GM12864 (cell line): ENCODE measurements at regions not wholly inside any gene's neighbourhood (a gene's known extent, or its start where the extent isn't known, plus 50 kb on each side); places are given as distances from the start of the nearest gene placed in this dataset.

Experiments used
- DNase-seq: peaks from one replicate; pipeline ENCODE4 v3.0.0-alpha.2; 2011; ENCODE audit warnings: low read depth
- H3K4me3 ChIP-seq: 2 replicates; pipeline ENCODE4 v1.5.1; 2011; ENCODE audit warnings: mild to moderate bottlenecking, low read depth, low read length, control low read depth
- TF ChIP-seq, protein P1 (sequence below): IDR thresholded peaks from 2 replicates; pipeline ENCODE4 v1.5.1; 2011; ENCODE audit warnings: low read depth, mild to moderate bottlenecking, moderate library complexity, low read length, control low read depth, inconsistent platforms; ENCODE audit errors: missing control alignments

DNA sequence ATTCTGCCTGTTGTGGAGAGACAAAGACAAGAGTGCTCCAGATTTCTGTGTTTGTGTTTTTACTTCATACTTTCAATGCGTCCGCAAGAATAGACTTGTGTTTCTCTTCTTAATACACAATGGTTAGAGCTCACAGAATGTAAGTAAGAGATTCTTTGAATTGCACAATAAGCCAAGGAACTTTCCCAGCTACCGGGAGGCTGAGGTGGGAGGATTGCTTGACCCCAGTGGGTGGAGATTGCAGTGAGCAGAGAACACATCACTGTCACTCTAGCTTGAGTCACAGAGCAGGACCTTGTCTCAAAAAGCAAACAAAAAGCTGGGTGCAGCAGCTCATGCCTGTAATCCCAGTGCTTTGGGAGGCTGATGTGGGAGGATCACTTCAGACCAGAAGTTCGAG, 250.7 kb upstream of the MYO3A start:
- no peak overlapping the region for H3K4me3 ChIP-seq
- TF ChIP-seq, protein P1, sequence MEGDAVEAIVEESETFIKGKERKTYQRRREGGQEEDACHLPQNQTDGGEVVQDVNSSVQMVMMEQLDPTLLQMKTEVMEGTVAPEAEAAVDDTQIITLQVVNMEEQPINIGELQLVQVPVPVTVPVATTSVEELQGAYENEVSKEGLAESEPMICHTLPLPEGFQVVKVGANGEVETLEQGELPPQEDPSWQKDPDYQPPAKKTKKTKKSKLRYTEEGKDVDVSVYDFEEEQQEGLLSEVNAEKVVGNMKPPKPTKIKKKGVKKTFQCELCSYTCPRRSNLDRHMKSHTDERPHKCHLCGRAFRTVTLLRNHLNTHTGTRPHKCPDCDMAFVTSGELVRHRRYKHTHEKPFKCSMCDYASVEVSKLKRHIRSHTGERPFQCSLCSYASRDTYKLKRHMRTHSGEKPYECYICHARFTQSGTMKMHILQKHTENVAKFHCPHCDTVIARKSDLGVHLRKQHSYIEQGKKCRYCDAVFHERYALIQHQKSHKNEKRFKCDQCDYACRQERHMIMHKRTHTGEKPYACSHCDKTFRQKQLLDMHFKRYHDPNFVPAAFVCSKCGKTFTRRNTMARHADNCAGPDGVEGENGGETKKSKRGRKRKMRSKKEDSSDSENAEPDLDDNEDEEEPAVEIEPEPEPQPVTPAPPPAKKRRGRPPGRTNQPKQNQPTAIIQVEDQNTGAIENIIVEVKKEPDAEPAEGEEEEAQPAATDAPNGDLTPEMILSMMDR, result no peak
- no peak for DNase-seq

DNA sequence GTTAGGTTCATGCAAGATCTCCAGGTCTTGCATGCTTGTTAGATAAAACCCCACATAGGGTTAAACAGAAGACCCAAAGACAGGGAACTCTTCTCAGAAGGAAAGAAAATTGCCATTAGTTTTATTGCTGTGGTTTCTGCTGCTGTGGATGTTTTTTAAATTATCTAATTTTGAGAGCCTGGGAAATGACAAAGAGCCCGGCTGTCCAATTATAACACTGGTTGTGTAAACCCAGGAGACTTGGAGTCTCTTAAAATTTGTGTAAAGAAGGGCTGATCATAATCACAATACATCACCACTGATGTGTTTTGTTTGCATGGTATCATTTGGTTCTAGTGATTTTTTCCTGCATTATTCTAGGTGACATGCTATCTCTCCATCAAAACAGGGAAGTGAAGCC, 246.5 kb upstream of the MYO3A start:
- no peak for DNase-seq
- TF ChIP-seq, protein P1, result no peak
- H3K4me3 ChIP-seq, result no peak overlapping the region

- TF ChIP-seq, protein P1, result no peak
- no peak overlapping the region for H3K4me3 ChIP-seq
- no peak for DNase-seq
These were observed 244.5 kb upstream of the MYO3A start for GRCh38 chr10:25689346-25690100.

- no peak overlapping the region for H3K4me3 ChIP-seq
- no peak for DNase-seq
- TF ChIP-seq, protein P1, result no peak
These were observed 241.3 kb upstream of the MYO3A start for GRCh38 chr10:25692761-25693160.

- TF ChIP-seq, protein P1, result no peak
- DNase-seq, result no peak
- no peak overlapping the region for H3K4me3 ChIP-seq
These were observed 239.7 kb upstream of the MYO3A start for GRCh38 chr10:25694206-25694933.

GRCh38 chr10:25694971-25695370, 239.1 kb upstream of the MYO3A start:
- no peak overlapping the region for H3K4me3 ChIP-seq
- TF ChIP-seq, protein P1, result no peak
- no peak for DNase-seq
